ENCODE measurements at regions not wholly inside any gene's neighbourhood (a gene's known extent, or its start where the extent isn't known, plus 50 kb on each side); places are given as distances from the start of the nearest gene placed in this dataset.

DNA sequence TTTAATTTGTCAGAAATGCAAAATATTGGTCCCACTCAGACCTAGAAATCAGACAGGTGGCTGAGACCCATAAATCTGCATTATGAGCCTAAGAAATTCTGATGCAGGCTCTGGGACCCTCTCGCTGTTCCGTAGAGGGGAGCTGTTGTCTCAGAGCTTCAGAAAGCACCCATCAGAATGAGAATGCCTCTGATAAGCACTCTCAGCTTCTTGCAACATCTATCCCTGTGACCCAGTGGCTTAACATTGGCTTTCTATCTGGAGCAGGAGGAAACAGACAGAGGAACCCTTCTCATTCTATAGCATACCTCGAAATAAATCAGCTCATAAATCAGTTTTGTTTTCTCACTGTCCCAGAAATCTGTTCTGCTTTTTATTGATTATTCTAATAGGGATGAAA, 184.6 kb upstream of the SP4 start:
- TF ChIP-seq POLR2A (IDR thresholded peaks at IDR 0.05), result no peak
- TF ChIP-seq, protein P1, sequence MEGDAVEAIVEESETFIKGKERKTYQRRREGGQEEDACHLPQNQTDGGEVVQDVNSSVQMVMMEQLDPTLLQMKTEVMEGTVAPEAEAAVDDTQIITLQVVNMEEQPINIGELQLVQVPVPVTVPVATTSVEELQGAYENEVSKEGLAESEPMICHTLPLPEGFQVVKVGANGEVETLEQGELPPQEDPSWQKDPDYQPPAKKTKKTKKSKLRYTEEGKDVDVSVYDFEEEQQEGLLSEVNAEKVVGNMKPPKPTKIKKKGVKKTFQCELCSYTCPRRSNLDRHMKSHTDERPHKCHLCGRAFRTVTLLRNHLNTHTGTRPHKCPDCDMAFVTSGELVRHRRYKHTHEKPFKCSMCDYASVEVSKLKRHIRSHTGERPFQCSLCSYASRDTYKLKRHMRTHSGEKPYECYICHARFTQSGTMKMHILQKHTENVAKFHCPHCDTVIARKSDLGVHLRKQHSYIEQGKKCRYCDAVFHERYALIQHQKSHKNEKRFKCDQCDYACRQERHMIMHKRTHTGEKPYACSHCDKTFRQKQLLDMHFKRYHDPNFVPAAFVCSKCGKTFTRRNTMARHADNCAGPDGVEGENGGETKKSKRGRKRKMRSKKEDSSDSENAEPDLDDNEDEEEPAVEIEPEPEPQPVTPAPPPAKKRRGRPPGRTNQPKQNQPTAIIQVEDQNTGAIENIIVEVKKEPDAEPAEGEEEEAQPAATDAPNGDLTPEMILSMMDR (IDR thresholded peaks at IDR 0.05), result no peak
- no peak for TF ChIP-seq POLR2AphosphoS5 (IDR thresholded peaks at IDR 0.05)
- H3K9me3 ChIP-seq, result no peaks in the 10 kb centered on the region
- no peaks in the 10 kb centered on the region for H3K27me3 ChIP-seq (replicated peaks; ENCODE audit: insufficient read depth)
- no peak for DNase-seq (ENCODE audit: low spot score)
- H3K27ac ChIP-seq, result no peak overlapping the region
- H3K4me3 ChIP-seq, result no peak overlapping the region
- no peaks in the 10 kb centered on the region for H3K4me1 ChIP-seq (replicated peaks)
- intact Hi-C loops (cut with DNase I), result no loop called here
- H3K36me3 ChIP-seq, result no peaks in the 10 kb centered on the region
- WGBS, result 68% methylated on average over 3 of the region's 3 CpGs

DNA sequence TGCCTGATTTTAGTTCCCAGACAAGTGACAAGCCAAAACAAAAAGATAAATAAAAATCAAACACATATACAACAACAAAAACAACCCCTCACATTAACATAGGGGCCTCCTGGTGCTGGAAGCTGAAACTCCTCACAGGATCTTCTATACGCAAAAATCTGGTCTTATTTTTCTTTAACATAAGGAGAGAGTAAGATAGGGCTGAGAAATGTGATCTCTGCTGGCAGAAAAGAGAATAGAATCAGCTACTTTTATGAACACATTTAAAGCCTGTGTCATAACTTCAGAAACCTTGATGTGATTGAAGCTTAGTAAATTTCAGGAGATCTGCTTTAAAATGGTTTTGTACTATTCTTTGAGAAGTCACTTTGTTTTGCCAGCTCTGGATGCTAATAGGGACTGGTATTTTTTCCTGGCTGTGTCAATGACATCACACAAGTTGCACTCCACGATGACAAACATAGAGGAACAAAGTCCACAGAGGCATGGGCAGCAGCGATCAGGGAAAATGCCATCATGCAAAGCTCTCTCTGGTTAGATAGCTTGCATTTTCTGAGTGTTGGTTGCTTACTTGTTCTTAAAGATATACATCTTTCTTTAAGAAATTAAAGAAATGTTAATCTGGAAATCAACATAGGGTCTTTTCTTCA, 176.6 kb upstream of the SP4 start:
- peak overlapping the region; percentile 34 to 38 for H3K27ac ChIP-seq
- H3K4me1 ChIP-seq (replicated peaks), result no peaks in the 10 kb centered on the region
- intact Hi-C loops (cut with DNase I), result no loop called here
- no peaks in the 10 kb centered on the region for H3K27me3 ChIP-seq (replicated peaks; ENCODE audit: insufficient read depth)
- H3K4me3 ChIP-seq, result no peak overlapping the region
- WGBS, result 23% methylated on average over 3 of the region's 3 CpGs
- peak; percentile 36 for DNase-seq (ENCODE audit: low spot score)
- H3K36me3 ChIP-seq, result no peaks in the 10 kb centered on the region
- no peaks in the 10 kb centered on the region for H3K9me3 ChIP-seq
- TF ChIP-seq POLR2A (IDR thresholded peaks at IDR 0.05) (no peak), POLR2AphosphoS5 (IDR thresholded peaks at IDR 0.05) (peak; percentile 54)
- TF ChIP-seq, protein P1 (IDR thresholded peaks at IDR 0.05), result peak in 1 of 4 experiments; percentile 29

DNA sequence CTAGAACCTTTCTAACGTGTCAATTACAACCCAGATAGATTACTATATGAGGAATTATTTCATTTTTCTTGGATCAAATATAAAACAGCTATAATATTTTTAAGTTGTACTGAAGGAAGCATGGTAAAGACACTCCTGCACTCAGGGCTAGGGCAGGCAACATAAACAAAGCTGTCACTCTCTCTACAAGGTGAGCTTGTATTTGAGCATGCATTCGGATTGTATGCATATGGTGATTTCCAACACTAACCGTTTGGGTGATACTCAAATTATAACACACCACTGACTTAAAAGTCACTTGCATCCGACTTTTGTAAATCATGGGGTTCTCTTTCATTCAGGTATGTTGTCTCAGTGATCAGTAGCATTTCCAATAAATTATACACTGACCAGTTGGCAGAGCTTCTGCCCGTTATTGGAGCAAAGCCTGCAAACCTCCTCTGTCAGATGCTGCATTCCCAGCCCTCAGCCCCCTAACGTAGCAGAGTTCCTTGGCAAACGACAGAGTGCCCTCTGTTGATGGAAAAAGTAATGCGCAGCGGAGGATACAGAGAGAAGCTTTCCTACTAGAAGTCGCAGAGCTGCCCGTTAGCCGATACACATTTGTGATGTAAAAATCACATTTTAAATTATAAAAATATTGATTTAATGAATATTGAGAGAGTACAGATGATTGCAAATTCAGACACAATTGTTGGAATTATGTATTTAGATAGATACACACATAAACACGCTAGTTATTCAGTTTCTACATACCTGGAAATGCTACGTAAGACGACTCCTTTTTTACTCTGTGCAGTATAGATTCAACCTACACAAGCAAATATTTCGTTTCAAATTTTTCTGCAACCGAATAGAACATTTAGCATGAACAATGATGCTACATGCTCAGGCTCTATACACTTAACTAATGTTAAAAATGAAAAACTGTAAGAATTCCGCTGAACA, 173.9 kb upstream of the SP4 start:
- H3K27me3 ChIP-seq (replicated peaks; ENCODE audit: insufficient read depth), result no peaks in the 10 kb centered on the region
- 22% methylated on average over 18 of the region's 18 CpGs for WGBS
- no peaks in the 10 kb centered on the region for H3K9me3 ChIP-seq
- no peak overlapping the region for H3K4me3 ChIP-seq
- peak; percentile 69 for DNase-seq (ENCODE audit: low spot score)
- no peaks in the 10 kb centered on the region for H3K36me3 ChIP-seq
- no peak overlapping the region for H3K27ac ChIP-seq
- H3K4me1 ChIP-seq (replicated peaks), result no peaks in the 10 kb centered on the region
- intact Hi-C loops (cut with DNase I), result no loop called here
- TF ChIP-seq POLR2AphosphoS5 (IDR thresholded peaks at IDR 0.05), result peak; percentile 44
- TF ChIP-seq POLR2A (IDR thresholded peaks at IDR 0.05), result no peak
- TF ChIP-seq, protein P1 (IDR thresholded peaks at IDR 0.05), result peak in 3 of 4 experiments; percentile 47 to 67 (median 62)

DNA sequence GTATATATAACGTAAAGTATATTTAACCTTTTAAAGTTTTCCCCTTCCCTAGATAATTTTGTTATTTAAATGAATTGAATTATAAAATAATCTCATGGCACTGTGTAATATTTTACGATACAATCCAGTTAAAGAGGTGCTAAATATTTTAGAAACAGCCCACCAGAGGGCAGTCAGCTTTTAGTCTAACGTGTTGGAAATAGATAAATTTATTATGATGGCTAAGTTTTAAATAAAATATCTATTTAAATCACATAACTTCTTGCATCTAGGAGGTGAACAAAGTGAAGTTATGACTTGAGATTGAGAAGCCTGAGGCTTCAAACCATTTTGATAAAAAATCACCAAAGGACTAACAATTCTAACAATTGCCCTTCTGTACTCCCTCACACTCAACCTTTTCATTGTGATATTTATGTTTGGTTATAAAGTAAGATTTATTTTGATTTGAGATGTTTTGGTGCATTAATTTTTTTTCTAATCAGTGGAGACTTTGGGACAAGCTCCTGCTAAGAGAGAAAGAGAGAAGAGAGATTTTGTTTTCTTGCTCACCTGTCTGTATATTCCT, 171.5 kb upstream of the SP4 start:
- WGBS, result 20% methylated on average over 3 of the region's 3 CpGs
- H3K27me3 ChIP-seq (replicated peaks; ENCODE audit: insufficient read depth), result no peaks in the 10 kb centered on the region
- TF ChIP-seq, protein P1 (IDR thresholded peaks at IDR 0.05), result peak; percentile 25 to 78 (median 68)
- TF ChIP-seq POLR2AphosphoS5 (IDR thresholded peaks at IDR 0.05), result no peak
- intact Hi-C loops (cut with DNase I), result loop anchor here (5.0 kb wide), 1 partner anchor 251 kb away; no protein-coding TSS in a partner anchor
- no peaks in the 10 kb centered on the region for H3K9me3 ChIP-seq
- H3K36me3 ChIP-seq, result no peaks in the 10 kb centered on the region
- no peaks in the 10 kb centered on the region for H3K4me1 ChIP-seq (replicated peaks)
- no peak overlapping the region for H3K27ac ChIP-seq
- H3K4me3 ChIP-seq, result no peak overlapping the region
- DNase-seq (ENCODE audit: low spot score), result peak; percentile 41
